ENCODE measurements at regions not wholly inside any gene's neighbourhood (a gene's known extent, or its start where the extent isn't known, plus 50 kb on each side); places are given as distances from the start of the nearest gene placed in this dataset.
"Not testable (repeated sequence)": the region's sequence is repeated elsewhere in the genome, so short reads cannot be mapped to it uniquely, and the experiment has no call there.

GRCh38 chr16:29203933-29204805 is 202.3 kb downstream of the NPIPB11 start:
- H3K9me3 ChIP-seq (replicated peaks; ENCODE audit: control insufficient read depth, insufficient read depth, low read depth, low read length); FAIRE-seq; H4K20me1 ChIP-seq (replicated peaks; ENCODE audit: control insufficient read depth, insufficient read depth, low read length); H3K27ac ChIP-seq (ENCODE audit: extremely low read depth, low read depth, low read length); H3K9me1 ChIP-seq (ENCODE audit: control insufficient read depth, insufficient read depth, low read length); CTCF ChIA-PET (ENCODE audit: low intra/inter-chr PET ratio); H3K79me2 ChIP-seq (ENCODE audit: control insufficient read depth, insufficient read depth, low read length); H2AFZ ChIP-seq (ENCODE audit: low read depth, low read length); ATAC-seq; H3K9ac ChIP-seq (ENCODE audit: insufficient read depth in 1 of 2, low read depth in 2 of 2, low read length in 2 of 2); H3K36me3 ChIP-seq (ENCODE audit: control insufficient read depth, insufficient read depth, low read length); BruUV-seq (replicated peaks); intact Hi-C loops (cut with micrococcal nuclease); DNase-seq (ENCODE audit: extremely low read depth in 1 of 4, low spot score in 3 of 4); in situ Hi-C loops (cut with MboI); H3K4me3 ChIP-seq; H3K4me1 ChIP-seq (replicated peaks in 1 of 2; ENCODE audit: control insufficient read depth in 2 of 2, insufficient read depth in 2 of 2, low read length in 2 of 2); POLR2A ChIA-PET; H3K4me2 ChIP-seq (ENCODE audit: insufficient read depth, low read length); TF ChIP-seq ATF1 (CRISPR knock-in tag; IDR thresholded peaks at IDR 0.05): not testable (repeated sequence)
- TF ChIP-seq ATF1 (tag; IDR thresholded peaks at IDR 0.05) = peak; percentile 24; the same call in 1 of the 2 replicates
- peaks cover 5 to 13% of the 10 kb centered on the region in 2 experiments; a peak in 3 of 5 replicates for H3K27me3 ChIP-seq (ENCODE audit: control insufficient read depth in 2 of 2, insufficient read depth in 2 of 2, low read length in 2 of 2)
- 10% methylated on average over 18 of the region's 19 CpGs for WGBS (ENCODE audit: insufficient coverage, low coverage, missing lambda C conversion rate)

GRCh38 chr16:29203046-29203932 is 203.2 kb downstream of the NPIPB11 start:
- in situ Hi-C loops (cut with MboI); H3K4me1 ChIP-seq (replicated peaks in 1 of 2; ENCODE audit: control insufficient read depth in 2 of 2, insufficient read depth in 2 of 2, low read length in 2 of 2); BruUV-seq (replicated peaks); POLR2A ChIA-PET; H3K27ac ChIP-seq (ENCODE audit: extremely low read depth, low read depth, low read length); H3K36me3 ChIP-seq (ENCODE audit: control insufficient read depth, insufficient read depth, low read length); DNase-seq (ENCODE audit: extremely low read depth in 1 of 4, low spot score in 3 of 4); H3K79me2 ChIP-seq (ENCODE audit: control insufficient read depth, insufficient read depth, low read length); H3K4me2 ChIP-seq (ENCODE audit: insufficient read depth, low read length); ATAC-seq; FAIRE-seq; H3K9me1 ChIP-seq (ENCODE audit: control insufficient read depth, insufficient read depth, low read length); H3K4me3 ChIP-seq; H4K20me1 ChIP-seq (replicated peaks; ENCODE audit: control insufficient read depth, insufficient read depth, low read length); H3K9ac ChIP-seq (ENCODE audit: insufficient read depth in 1 of 2, low read depth in 2 of 2, low read length in 2 of 2); intact Hi-C loops (cut with micrococcal nuclease); H2AFZ ChIP-seq (ENCODE audit: low read depth, low read length); CTCF ChIA-PET (ENCODE audit: low intra/inter-chr PET ratio); H3K9me3 ChIP-seq (replicated peaks; ENCODE audit: control insufficient read depth, insufficient read depth, low read depth, low read length): not testable (repeated sequence)
- peaks cover 5 to 19% of the 10 kb centered on the region in 2 experiments; a peak in 4 of 5 replicates for H3K27me3 ChIP-seq (ENCODE audit: control insufficient read depth in 2 of 2, insufficient read depth in 2 of 2, low read length in 2 of 2)
- WGBS (ENCODE audit: insufficient coverage, low coverage, missing lambda C conversion rate) = 12% methylated on average over 19 of the region's 30 CpGs

GRCh38 chr16:29202642-29203041 is 203.9 kb downstream of the NPIPB11 start:
- ATAC-seq; FAIRE-seq; H3K4me2 ChIP-seq (ENCODE audit: insufficient read depth, low read length); H2AFZ ChIP-seq (ENCODE audit: low read depth, low read length); H3K9me1 ChIP-seq (ENCODE audit: control insufficient read depth, insufficient read depth, low read length); BruUV-seq (replicated peaks); H3K36me3 ChIP-seq (ENCODE audit: control insufficient read depth, insufficient read depth, low read length); H3K9me3 ChIP-seq (replicated peaks; ENCODE audit: control insufficient read depth, insufficient read depth, low read depth, low read length); POLR2A ChIA-PET; H3K27ac ChIP-seq (ENCODE audit: extremely low read depth, low read depth, low read length); CTCF ChIA-PET (ENCODE audit: low intra/inter-chr PET ratio); H3K9ac ChIP-seq (ENCODE audit: insufficient read depth in 1 of 2, low read depth in 2 of 2, low read length in 2 of 2); H3K4me3 ChIP-seq; H3K4me1 ChIP-seq (replicated peaks in 1 of 2; ENCODE audit: control insufficient read depth in 2 of 2, insufficient read depth in 2 of 2, low read length in 2 of 2); H4K20me1 ChIP-seq (replicated peaks; ENCODE audit: control insufficient read depth, insufficient read depth, low read length); intact Hi-C loops (cut with micrococcal nuclease); in situ Hi-C loops (cut with MboI); DNase-seq (ENCODE audit: extremely low read depth in 1 of 4, low spot score in 3 of 4); H3K79me2 ChIP-seq (ENCODE audit: control insufficient read depth, insufficient read depth, low read length): not testable (repeated sequence)
- H3K27me3 ChIP-seq (ENCODE audit: control insufficient read depth in 2 of 2, insufficient read depth in 2 of 2, low read length in 2 of 2) = peaks cover 5 to 19% of the 10 kb centered on the region in 2 experiments; a peak in 4 of 5 replicates
- 9% methylated on average over 9 of the region's 10 CpGs for WGBS (ENCODE audit: insufficient coverage, low coverage, missing lambda C conversion rate)

Measured in K562 (cell line).